HepG2 (cell line): ENCODE measurements at regions not wholly inside any gene's neighbourhood (a gene's known extent, or its start where the extent isn't known, plus 50 kb on each side); places are given as distances from the start of the nearest gene placed in this dataset.
A peak's percentile ranks its signal among the peaks of the same experiment; 100 is the strongest.

Source experiments
- AHR ChIP-seq: IDR thresholded peaks from 2 replicates; pipeline ENCODE4 v1.6.1; 2018; ENCODE audit warnings: missing genetic modification reagents, missing compliant biosample characterization
- ATF1 ChIP-seq: IDR thresholded peaks from 2 replicates; pipeline ENCODE4 v1.6.1; 2016; ENCODE audit warnings: mild to moderate bottlenecking, control low read depth
- ATRX ChIP-seq: sonication (generic); formaldehyde crosslinking; IDR thresholded peaks from 2 replicates; pipeline ENCODE4 v1.4.0; 2020; ENCODE audit warnings: missing genetic modification reagents, borderline replicate concordance
- BRCA1 ChIP-seq: sonication (generic); formaldehyde crosslinking; IDR thresholded peaks from 2 replicates; pipeline ENCODE4 v1.4.0; 2020; ENCODE audit warnings: missing genetic modification reagents
- KAT8 ChIP-seq: IDR thresholded peaks from 2 replicates; pipeline ENCODE4 v1.6.1; 2016; ENCODE audit warnings: missing genetic modification reagents, missing compliant biosample characterization
- KDM4B ChIP-seq: sonication (generic); formaldehyde crosslinking; IDR thresholded peaks from 2 replicates; pipeline ENCODE4 v1.4.0; 2020; ENCODE audit warnings: missing genetic modification reagents
- KLF13 ChIP-seq: sonication (generic); formaldehyde crosslinking; IDR thresholded peaks from 2 replicates; pipeline ENCODE4 v1.4.0; 2020; ENCODE audit warnings: mild to moderate bottlenecking, missing genetic modification reagents
- KLF16 ChIP-seq, 2 experiments: sonication (generic) in 1 of 2; formaldehyde crosslinking in 1 of 2; IDR thresholded peaks; 2 replicates each; pipeline versions ENCODE4 v1.6.1 to v1.8.0; 2016 to 2023; ENCODE audit warnings: missing genetic modification reagents in 2 of 2, missing compliant biosample characterization in 1 of 2
- KMT2B ChIP-seq: IDR thresholded peaks from 2 replicates; pipeline ENCODE4 v1.6.1; 2016; ENCODE audit warnings: missing genetic modification reagents, missing compliant biosample characterization
- MAFF ChIP-seq: IDR thresholded peaks from 2 replicates; pipeline ENCODE4 v1.6.1; 2011; ENCODE audit warnings: low read depth, low read length, improper control_type of control experiment
- MAZ ChIP-seq, 2 experiments: sonication (generic) in 1 of 2; formaldehyde crosslinking in 1 of 2; IDR thresholded peaks; 2 replicates each; pipeline versions ENCODE4 v1.5.0 to v1.6.1; 2012 to 2020; ENCODE audit warnings: low read depth in 2 of 2, mild to moderate bottlenecking in 2 of 2, borderline replicate concordance in 1 of 2, improper control_type of control experiment in 1 of 2, low read length in 1 of 2, missing genetic modification reagents in 1 of 2, moderate library complexity in 1 of 2
- MTF2 ChIP-seq: sonication (generic); formaldehyde crosslinking; IDR thresholded peaks from 2 replicates; pipeline ENCODE4 v1.5.0; 2020; ENCODE audit warnings: missing genetic modification reagents, borderline replicate concordance
- MZF1 ChIP-seq: sonication (generic); formaldehyde crosslinking; IDR thresholded peaks from 2 replicates; pipeline ENCODE4 v1.8.1; 2023; ENCODE audit warnings: mild to moderate bottlenecking, missing genetic modification reagents, borderline replicate concordance
- NR3C1 ChIP-seq: sonication (generic); formaldehyde crosslinking; IDR thresholded peaks from 2 replicates; pipeline ENCODE4 v1.4.0; 2020; ENCODE audit warnings: missing genetic modification reagents
- POGZ ChIP-seq: sonication (generic); formaldehyde crosslinking; IDR thresholded peaks from 2 replicates; pipeline ENCODE4 v1.4.0; 2020; ENCODE audit warnings: mild to moderate bottlenecking, missing genetic modification reagents
- POLR2AphosphoS5 ChIP-seq: IDR thresholded peaks from 2 replicates; pipeline ENCODE4 v1.6.1; 2012; ENCODE audit warnings: low read depth, low read length
- SP2 ChIP-seq: sonication (generic); formaldehyde crosslinking; IDR thresholded peaks from 2 replicates; pipeline ENCODE4 v1.5.1; 2020; ENCODE audit warnings: mild to moderate bottlenecking, missing genetic modification reagents
- SPEN ChIP-seq: sonication (generic); formaldehyde crosslinking; IDR thresholded peaks from 2 replicates; pipeline ENCODE4 v1.5.1; 2020; ENCODE audit warnings: low read depth, mild to moderate bottlenecking, missing genetic modification reagents
- TEAD2 ChIP-seq: sonication (generic); formaldehyde crosslinking; IDR thresholded peaks from 2 replicates; pipeline ENCODE4 v1.9.0; 2021; ENCODE audit warnings: missing genetic modification reagents
- TEAD3 ChIP-seq: optimal IDR thresholded peaks from 2 replicates; pipeline ENCODE3; 2016; ENCODE audit warnings: borderline replicate concordance
- THYN1 ChIP-seq: sonication (generic); formaldehyde crosslinking; IDR thresholded peaks from 2 replicates; pipeline ENCODE4 v1.8.1; 2023; ENCODE audit warnings: low read depth, mild to moderate bottlenecking, moderate library complexity, missing genetic modification reagents, borderline replicate concordance
- ZBTB7B ChIP-seq: sonication (generic); formaldehyde crosslinking; IDR thresholded peaks from 2 replicates; pipeline ENCODE4 v1.4.0; 2020; ENCODE audit warnings: missing genetic modification reagents
- ZFYVE20 ChIP-seq: sonication (generic); formaldehyde crosslinking; IDR thresholded peaks from 2 replicates; pipeline ENCODE4 v1.8.0; 2023; ENCODE audit warnings: low read depth, mild to moderate bottlenecking, moderate library complexity, missing genetic modification reagents, borderline replicate concordance
- ZIK1 ChIP-seq: sonication (generic); formaldehyde crosslinking; IDR thresholded peaks from 2 replicates; pipeline ENCODE4 v1.5.0; 2020; ENCODE audit warnings: mild to moderate bottlenecking, low read depth, missing genetic modification reagents, borderline replicate concordance
- ZNF317 ChIP-seq: sonication (generic); formaldehyde crosslinking; IDR thresholded peaks from 2 replicates; pipeline ENCODE4 v1.5.0; 2020; ENCODE audit warnings: mild to moderate bottlenecking, missing genetic modification reagents
- ZNF550 ChIP-seq: sonication (generic); formaldehyde crosslinking; IDR thresholded peaks from 2 replicates; pipeline ENCODE4 v1.4.0; 2020; ENCODE audit warnings: mild to moderate bottlenecking, missing genetic modification reagents, borderline replicate concordance
- TF ChIP-seq, protein P1 (sequence below): sonication (generic); formaldehyde crosslinking; IDR thresholded peaks from 2 replicates; pipeline ENCODE4 v1.4.0; 2020; ENCODE audit warnings: mild to moderate bottlenecking, missing genetic modification reagents
- TF ChIP-seq, protein P2 (sequence below): sonication (generic); formaldehyde crosslinking; IDR thresholded peaks from 2 replicates; pipeline ENCODE4 v1.4.0; 2020; ENCODE audit warnings: missing genetic modification reagents
- TF ChIP-seq, protein P3 (sequence below): sonication (generic); formaldehyde crosslinking; IDR thresholded peaks from 2 replicates; pipeline ENCODE4 v1.5.0; 2020; ENCODE audit warnings: missing genetic modification reagents

DNA sequence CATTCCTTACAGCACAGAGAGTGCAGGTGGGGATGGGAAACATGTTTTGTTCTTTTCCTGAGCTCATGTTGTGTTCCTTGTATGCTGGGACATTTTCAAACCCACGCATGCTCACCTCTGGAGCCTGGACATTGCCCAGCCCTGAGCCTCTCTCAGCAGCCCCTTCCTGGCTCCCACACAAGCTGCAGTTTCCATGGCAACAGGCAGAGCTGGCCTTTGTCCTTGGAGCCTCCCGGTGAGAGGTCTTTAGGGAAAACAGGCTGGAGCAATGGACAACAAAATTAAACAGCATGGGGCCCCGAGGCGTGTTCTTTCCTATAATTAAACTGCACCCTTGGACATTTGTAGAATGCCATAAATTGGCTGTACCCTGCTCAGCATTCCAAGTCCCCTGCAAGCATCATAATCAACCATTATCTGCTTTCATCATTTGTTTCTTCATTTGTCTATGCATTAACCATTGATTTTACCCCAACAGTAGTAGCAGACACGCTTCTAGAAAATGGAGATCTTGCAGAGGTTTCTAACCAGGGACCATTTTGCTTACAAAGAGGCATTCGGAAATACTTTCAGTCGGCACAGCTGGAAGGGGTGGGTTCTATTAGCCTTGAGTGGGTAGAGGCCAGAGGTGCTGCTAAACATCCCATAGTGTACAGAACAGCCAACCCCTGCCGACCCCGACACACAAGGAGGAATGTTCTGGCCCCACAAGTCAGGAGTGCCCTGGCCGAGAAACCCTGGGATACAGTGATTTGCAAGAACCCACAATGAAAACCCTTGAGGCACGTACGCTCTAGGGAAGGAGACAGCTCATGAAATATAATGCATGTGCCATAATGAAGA is 133.4 kb upstream of the PEG3 start (continued):
- TF ChIP-seq KLF16 (CRISPR knock-in tag; IDR thresholded peaks at IDR 0.05) (no peak), KDM4B (no peak), POGZ (no peak), ATF1 (CRISPR knock-in tag) (no peak), KLF13 (CRISPR knock-in tag) (no peak), MAFF (no peak), SP2 (CRISPR knock-in tag) (no peak), THYN1 (no peak), KMT2B (CRISPR knock-in tag) (no peak), ZNF317 (0 out of 2 replicates have a peak, but pooled peaks have one; percentile 21), BRCA1 (CRISPR knock-in tag) (no peak), ZIK1 (no peak), MZF1 (no peak), AHR (CRISPR knock-in tag) (no peak), POLR2AphosphoS5 (no peak), ATRX (no peak), MTF2 (no peak), TEAD2 (CRISPR knock-in tag) (no peak), NR3C1 (CRISPR knock-in tag) (no peak), KAT8 (no peak), TEAD3 (CRISPR knock-in tag) (no peak), MAZ (IDR thresholded peaks at IDR 0.05; ENCODE audit: borderline replicate concordance, low read depth, low read length) (peak; percentile 44; the same call in 1 of the 2 replicates), MAZ (CRISPR knock-in tag; IDR thresholded peaks at IDR 0.05; ENCODE audit: low read depth) (peak; percentile 17; the same call in 1 of the 2 replicates), ZFYVE20 (no peak), SPEN (peak; percentile 16; the same call in 1 of the 2 replicates), ZBTB7B (CRISPR knock-in tag) (no peak), ZNF550 (CRISPR knock-in tag) (no peak)
- TF ChIP-seq, protein P1, sequence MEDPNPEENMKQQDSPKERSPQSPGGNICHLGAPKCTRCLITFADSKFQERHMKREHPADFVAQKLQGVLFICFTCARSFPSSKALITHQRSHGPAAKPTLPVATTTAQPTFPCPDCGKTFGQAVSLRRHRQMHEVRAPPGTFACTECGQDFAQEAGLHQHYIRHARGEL (CRISPR knock-in tag): no peak
- TF ChIP-seq, protein P2, sequence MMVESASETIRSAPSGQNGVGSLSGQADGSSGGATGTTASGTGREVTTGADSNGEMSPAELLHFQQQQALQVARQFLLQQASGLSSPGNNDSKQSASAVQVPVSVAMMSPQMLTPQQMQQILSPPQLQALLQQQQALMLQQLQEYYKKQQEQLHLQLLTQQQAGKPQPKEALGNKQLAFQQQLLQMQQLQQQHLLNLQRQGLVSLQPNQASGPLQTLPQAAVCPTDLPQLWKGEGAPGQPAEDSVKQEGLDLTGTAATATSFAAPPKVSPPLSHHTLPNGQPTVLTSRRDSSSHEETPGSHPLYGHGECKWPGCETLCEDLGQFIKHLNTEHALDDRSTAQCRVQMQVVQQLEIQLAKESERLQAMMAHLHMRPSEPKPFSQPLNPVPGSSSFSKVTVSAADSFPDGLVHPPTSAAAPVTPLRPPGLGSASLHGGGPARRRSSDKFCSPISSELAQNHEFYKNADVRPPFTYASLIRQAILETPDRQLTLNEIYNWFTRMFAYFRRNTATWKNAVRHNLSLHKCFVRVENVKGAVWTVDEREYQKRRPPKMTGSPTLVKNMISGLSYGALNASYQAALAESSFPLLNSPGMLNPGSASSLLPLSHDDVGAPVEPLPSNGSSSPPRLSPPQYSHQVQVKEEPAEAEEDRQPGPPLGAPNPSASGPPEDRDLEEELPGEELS (CRISPR knock-in tag): peak; percentile 87
- TF ChIP-seq, protein P3, sequence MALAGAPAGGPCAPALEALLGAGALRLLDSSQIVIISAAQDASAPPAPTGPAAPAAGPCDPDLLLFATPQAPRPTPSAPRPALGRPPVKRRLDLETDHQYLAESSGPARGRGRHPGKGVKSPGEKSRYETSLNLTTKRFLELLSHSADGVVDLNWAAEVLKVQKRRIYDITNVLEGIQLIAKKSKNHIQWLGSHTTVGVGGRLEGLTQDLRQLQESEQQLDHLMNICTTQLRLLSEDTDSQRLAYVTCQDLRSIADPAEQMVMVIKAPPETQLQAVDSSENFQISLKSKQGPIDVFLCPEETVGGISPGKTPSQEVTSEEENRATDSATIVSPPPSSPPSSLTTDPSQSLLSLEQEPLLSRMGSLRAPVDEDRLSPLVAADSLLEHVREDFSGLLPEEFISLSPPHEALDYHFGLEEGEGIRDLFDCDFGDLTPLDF (CRISPR knock-in tag): no peak
